22Rv1 (cell line): ENCODE measurements at regions not wholly inside any gene's neighbourhood (a gene's known extent, or its start where the extent isn't known, plus 50 kb on each side); places are given as distances from the start of the nearest gene placed in this dataset.

ENCODE experiments used
- H3K27ac ChIP-seq: fragments of 450-650 bp; 2 replicates; pipeline ENCODE4 v1.5.1; 2017
- CTCF ChIP-seq: fragments of 450-650 bp; IDR thresholded peaks from 2 replicates; pipeline ENCODE4 v1.5.1; 2017; ENCODE audit warnings: mild to moderate bottlenecking
- ZFX ChIP-seq: fragments of 450-650 bp; IDR thresholded peaks from 2 replicates; pipeline ENCODE4 v1.6.1; 2017; ENCODE audit warnings: antibody characterized with exemption, borderline replicate concordance

GRCh38 chr4:1470816-1471442, 64.7 kb upstream of the NKX1-1 start:
- no peak overlapping the region for H3K27ac ChIP-seq
- no peak for TF ChIP-seq ZFX
- no peak for TF ChIP-seq CTCF

GRCh38 chr4:1470393-1470670, 64.1 kb upstream of the NKX1-1 start:
- no peak overlapping the region for H3K27ac ChIP-seq

GRCh38 chr4:1469607-1470392, 63.6 kb upstream of the NKX1-1 start:
- H3K27ac ChIP-seq = no peak overlapping the region
- no peak for TF ChIP-seq CTCF
- TF ChIP-seq ZFX = no peak

More at GRCh38 chr4:1470393-1470670, 64.1 kb upstream of the NKX1-1 start:
- TF ChIP-seq CTCF = no peak
- TF ChIP-seq ZFX = no peak

GRCh38 chr4:1469043-1469442, 62.8 kb upstream of the NKX1-1 start:
- H3K27ac ChIP-seq = no peak overlapping the region
- TF ChIP-seq ZFX (no peak), CTCF (no peak)

GRCh38 chr4:1467581-1468458, 61.6 kb upstream of the NKX1-1 start:
- TF ChIP-seq ZFX (no peak), CTCF (no peak)
- H3K27ac ChIP-seq = no peak overlapping the region

GRCh38 chr4:1466863-1467165, 60.6 kb upstream of the NKX1-1 start:
- TF ChIP-seq CTCF = no peak
- no peak for TF ChIP-seq ZFX
- H3K27ac ChIP-seq = no peak overlapping the region
